Smooth muscle cell (in vitro differentiated cells): ENCODE measurements at regions not wholly inside any gene's neighbourhood (a gene's known extent, or its start where the extent isn't known, plus 50 kb on each side); places are given as distances from the start of the nearest gene placed in this dataset.

Source experiments
- DNase-seq: peaks from one replicate; lab custom pipeline; 2025; ENCODE audit not compliant: unreplicated experiment; lab: John Stamatoyannopoulos, UW
- H2AFZ ChIP-seq: fragments of 200-600 bp; sonication (generic); 2 replicates; pipeline ENCODE4 v1.6.0; 2016; ENCODE audit warnings: antibody characterized with exemption, low read depth, mild to moderate bottlenecking
- H3F3A ChIP-seq: fragments of 200-600 bp; sonication (generic); 2 replicates; pipeline ENCODE4 v1.6.0; 2017; ENCODE audit warnings: antibody characterized with exemption, low read depth
- H3K27ac ChIP-seq: fragments of 200-600 bp; sonication (generic); 2 replicates; pipeline ENCODE4 v1.5.1; 2016; ENCODE audit warnings: low read depth, mild to moderate bottlenecking
- H3K27me3 ChIP-seq: fragments of 200-600 bp; sonication (generic); 2 replicates; pipeline ENCODE4 v1.6.1; 2016; ENCODE audit warnings: low read depth, mild to moderate bottlenecking
- H3K36me3 ChIP-seq: fragments of 200-600 bp; sonication (generic); 2 replicates; pipeline ENCODE4 v1.5.1; 2016; ENCODE audit warnings: low read depth
- H3K4me1 ChIP-seq: fragments of 200-600 bp; sonication (generic); 2 replicates; pipeline ENCODE4 v1.5.1; 2016; ENCODE audit warnings: low read depth
- H3K4me2 ChIP-seq: fragments of 200-600 bp; sonication (generic); 2 replicates; pipeline ENCODE4 v1.6.0; 2016; ENCODE audit warnings: mild to moderate bottlenecking
- H3K4me3 ChIP-seq: fragments of 200-600 bp; sonication (generic); 2 replicates; pipeline ENCODE4 v1.5.1; 2016; ENCODE audit warnings: mild to moderate bottlenecking
- H3K79me2 ChIP-seq: fragments of 200-600 bp; sonication (generic); 2 replicates; pipeline ENCODE4 v1.6.0; 2016; ENCODE audit warnings: low read depth, mild to moderate bottlenecking
- H3K9ac ChIP-seq: fragments of 200-600 bp; sonication (generic); 2 replicates; pipeline ENCODE4 v1.6.0; 2016; ENCODE audit warnings: low read depth
- H3K9me3 ChIP-seq: fragments of 200-600 bp; sonication (generic); replicated peaks from 2 replicates; pipeline ENCODE4 v1.5.1; 2016; ENCODE audit warnings: low read depth
- H4K20me1 ChIP-seq: fragments of 200-600 bp; sonication (generic); 2 replicates; pipeline ENCODE4 v1.6.0; 2016; ENCODE audit warnings: low read depth
- CTCF ChIP-seq: fragments of 200-600 bp; sonication (generic); IDR thresholded peaks from 2 replicates; pipeline ENCODE4 v1.5.1; 2017; ENCODE audit warnings: borderline replicate concordance, mild to moderate bottlenecking, antibody characterized with exemption; ENCODE audit not compliant: insufficient read depth, poor library complexity, severe bottlenecking
- WGBS: methylation state at CpG from one replicate; pipeline ENCODE4 v1.1.7; 2016; ENCODE audit warnings: low lambda C conversion rate; 5-methylcytosine and 5-hydroxymethylcytosine counted together

DNA sequence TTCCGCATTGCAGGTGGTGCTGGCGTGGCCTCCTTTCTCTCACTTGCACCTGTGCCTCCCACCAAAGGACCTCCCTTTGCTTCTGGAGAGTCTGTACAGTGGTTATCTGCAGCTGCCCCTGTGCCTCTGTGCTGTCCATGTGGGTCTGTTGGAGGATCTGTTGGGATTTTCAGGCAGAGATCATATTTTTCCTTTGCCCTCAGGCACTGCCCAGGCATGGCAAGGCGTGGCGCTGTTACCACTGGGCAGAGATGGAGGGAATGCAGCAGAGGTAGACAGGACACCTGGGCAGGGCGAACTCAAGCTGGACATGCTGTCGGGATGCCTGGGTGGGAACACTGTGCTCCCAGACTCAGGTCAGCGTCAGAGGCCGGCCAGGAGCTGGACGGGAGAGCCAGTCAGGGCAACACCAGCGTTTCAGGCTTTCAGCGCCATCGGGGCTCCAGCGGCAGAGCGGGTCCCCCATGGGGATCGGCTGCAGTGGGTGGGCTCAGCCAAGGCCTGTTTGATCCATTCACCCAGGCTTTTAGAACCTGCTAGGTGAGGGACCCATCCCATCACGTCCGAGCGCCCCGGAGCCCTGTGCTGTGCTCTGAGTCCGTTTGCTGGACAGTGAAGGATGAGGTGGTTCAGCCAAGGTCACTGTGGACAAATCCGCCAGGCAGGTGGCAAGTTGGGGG lies 718.9 kb downstream of the BRD1 start:
- Histone ChIP-seq H3K79me2 (no peaks in the 10 kb centered on the region), H4K20me1 (no peaks in the 10 kb centered on the region), H2AFZ (no peak overlapping the region), H3K27ac (no peak overlapping the region), H3K36me3 (no peaks in the 10 kb centered on the region), H3K9ac (no peak overlapping the region), H3K4me2 (no peak overlapping the region), H3K4me3 (no peak overlapping the region), H3K9me3 (no peaks in the 10 kb centered on the region), H3F3A (no peaks in the 10 kb centered on the region), H3K4me1 (no peaks in the 10 kb centered on the region), H3K27me3 (peaks cover 5% of the 10 kb centered on the region)
- DNase-seq, result no peak
- 84% methylated on average over 21 of the region's 21 CpGs for WGBS
- no peak for TF ChIP-seq CTCF

- Histone ChIP-seq H3K27ac (no peak overlapping the region), H3K36me3 (no peaks in the 10 kb centered on the region), H3K4me2 (no peak overlapping the region), H3K9ac (no peak overlapping the region), H3K27me3 (peaks cover 5% of the 10 kb centered on the region), H3K4me1 (no peaks in the 10 kb centered on the region), H3F3A (no peaks in the 10 kb centered on the region), H2AFZ (no peak overlapping the region), H3K4me3 (no peak overlapping the region), H3K9me3 (no peaks in the 10 kb centered on the region), H3K79me2 (no peaks in the 10 kb centered on the region), H4K20me1 (no peaks in the 10 kb centered on the region)
- WGBS, result 92% methylated on average over 16 of the region's 16 CpGs
- no peak for TF ChIP-seq CTCF
- DNase-seq, result no peak
Measured at GRCh38 chr22:49107961-49108530, 719.6 kb downstream of the BRD1 start.

- Histone ChIP-seq H4K20me1 (no peaks in the 10 kb centered on the region), H3F3A (no peaks in the 10 kb centered on the region), H3K4me1 (no peaks in the 10 kb centered on the region), H3K27me3 (peaks cover 5% of the 10 kb centered on the region), H3K9ac (no peak overlapping the region), H3K9me3 (no peaks in the 10 kb centered on the region), H3K79me2 (no peaks in the 10 kb centered on the region), H3K4me3 (no peak overlapping the region), H3K4me2 (no peak overlapping the region), H3K36me3 (no peaks in the 10 kb centered on the region), H2AFZ (no peak overlapping the region), H3K27ac (no peak overlapping the region)
- 83% methylated on average over 8 of the region's 8 CpGs for WGBS
- TF ChIP-seq CTCF, result no peak
- no peak for DNase-seq
Measured at GRCh38 chr22:49107561-49107960, 720.1 kb downstream of the BRD1 start.

GRCh38 chr22:49106842-49107152 lies 720.9 kb downstream of the BRD1 start:
- H3K9me3 ChIP-seq, result no peaks in the 10 kb centered on the region
- H2AFZ ChIP-seq, result no peak overlapping the region
- no peak for DNase-seq

More at GRCh38 chr22:49106842-49107152, 720.9 kb downstream of the BRD1 start:
- no peak overlapping the region for H3K4me2 ChIP-seq
- WGBS, result 79% methylated on average over 5 of the region's 5 CpGs
- H3K79me2 ChIP-seq, result no peaks in the 10 kb centered on the region
- no peak for TF ChIP-seq CTCF
- no peaks in the 10 kb centered on the region for H3F3A ChIP-seq
- H3K27me3 ChIP-seq, result peaks cover 5% of the 10 kb centered on the region
- no peak overlapping the region for H3K9ac ChIP-seq
- H4K20me1 ChIP-seq, result no peaks in the 10 kb centered on the region
- H3K4me3 ChIP-seq, result no peak overlapping the region
- no peak overlapping the region for H3K27ac ChIP-seq
- no peaks in the 10 kb centered on the region for H3K36me3 ChIP-seq
- H3K4me1 ChIP-seq, result no peaks in the 10 kb centered on the region
